Endodermal cell (in vitro differentiated cells): ENCODE measurements at regions not wholly inside any gene's neighbourhood (a gene's known extent, or its start where the extent isn't known, plus 50 kb on each side); places are given as distances from the start of the nearest gene placed in this dataset.

Experiments
- DNase-seq: peaks from one replicate; pipeline ENCODE4 v3.0.0-alpha.2; 2017
- H3K27ac ChIP-seq: 2 replicates; pipeline ENCODE4 v1.5.1; 2013; ENCODE audit warnings: mild to moderate bottlenecking, low read depth, low read length, moderate library complexity
- H3K27me3 ChIP-seq: 2 replicates; pipeline ENCODE4 v1.6.1; 2013; ENCODE audit warnings: mild to moderate bottlenecking, low read length, moderate library complexity; ENCODE audit not compliant: insufficient read depth, control insufficient read depth, poor library complexity, severe bottlenecking
- H3K36me3 ChIP-seq: 2 replicates; pipeline ENCODE4 v1.7.0; 2013; ENCODE audit warnings: mild to moderate bottlenecking, low read length, moderate library complexity; ENCODE audit not compliant: control insufficient read depth, insufficient read depth
- H3K4me1 ChIP-seq: one replicate; pipeline ENCODE4 v1.7.0; 2013; ENCODE audit warnings: low read length; ENCODE audit not compliant: control insufficient read depth, insufficient read depth
- H3K4me3 ChIP-seq: 2 replicates; pipeline ENCODE4 v1.5.1; 2013; ENCODE audit warnings: mild to moderate bottlenecking, low read length, moderate library complexity
- H3K9ac ChIP-seq: 2 replicates; pipeline ENCODE4 v1.6.1; 2013; ENCODE audit warnings: mild to moderate bottlenecking, low read length, moderate library complexity; ENCODE audit not compliant: poor library complexity, severe bottlenecking; ENCODE audit errors: extremely low read depth
- H3K9me3 ChIP-seq: 2 replicates; pipeline ENCODE4 v1.6.1; 2013; ENCODE audit warnings: mild to moderate bottlenecking, low read length, moderate library complexity; ENCODE audit not compliant: control insufficient read depth
- H3K27ac Mint-ChIP-seq: 2 replicates; pipeline ENCODE4 v1.8.0; 2020; ENCODE audit warnings: mixed read lengths
- H3K27me3 Mint-ChIP-seq: 2 replicates; pipeline ENCODE4 v1.8.0; 2021; ENCODE audit warnings: mild to moderate bottlenecking, mixed read lengths; ENCODE audit not compliant: insufficient read depth
- H3K36me3 Mint-ChIP-seq: 2 replicates; pipeline ENCODE4 v1.8.0; 2020; ENCODE audit warnings: low read depth, mixed read lengths
- H3K4me1 Mint-ChIP-seq: 2 replicates; pipeline ENCODE4 v1.8.0; 2020; ENCODE audit warnings: mixed read lengths
- H3K4me3 Mint-ChIP-seq: 2 replicates; pipeline ENCODE4 v1.8.0; 2020; ENCODE audit warnings: mild to moderate bottlenecking, moderate library complexity, mixed read lengths
- H3K9me3 Mint-ChIP-seq: 2 replicates; pipeline ENCODE4 v1.8.0; 2020; ENCODE audit warnings: mild to moderate bottlenecking, mixed read lengths
- CTCF ChIP-seq: fragments of 200-600 bp; sonication (generic); conservative IDR thresholded peaks from 2 replicates; pipeline ENCODE4 v1.5.0; 2021; ENCODE audit warnings: antibody characterized with exemption, mild to moderate bottlenecking
- WGBS, 2 experiments: methylation state at CpG; one replicate each; pipeline versions ENCODE4 v1.1.5 to v1.1.7; 2013; ENCODE audit warnings: missing lambda C conversion rate in 2 of 2, mixed read lengths in 1 of 2; ENCODE audit not compliant: insufficient coverage in 1 of 2, insufficient read length in 1 of 2; 5-methylcytosine and 5-hydroxymethylcytosine counted together

DNA sequence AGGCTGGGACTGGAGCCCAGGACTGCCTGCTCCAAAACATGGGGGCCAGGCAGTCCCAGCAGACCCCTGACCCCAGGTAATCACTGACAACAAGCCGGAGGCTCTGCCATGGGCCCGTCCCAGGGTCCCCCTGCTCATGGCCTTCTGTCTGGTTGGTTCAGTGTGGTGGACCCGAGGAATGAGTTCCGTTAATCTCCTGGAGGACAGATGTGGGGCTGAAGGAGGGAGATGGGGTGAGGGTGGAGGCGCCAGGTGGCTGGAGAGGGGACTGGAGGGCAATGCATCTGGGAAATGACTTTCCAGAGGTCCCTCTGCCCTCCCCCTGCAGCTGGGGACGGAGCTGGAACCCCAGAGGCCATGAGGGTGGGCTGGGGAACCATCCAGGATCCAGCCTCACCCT is 103.2 kb downstream of the EBNA1BP2 start:
- H3K9me3 ChIP-seq: no peaks in the 10 kb centered on the region
- H3K27me3 Mint-ChIP-seq: peaks cover 13% of the 10 kb centered on the region
- no peak overlapping the region for H3K4me3 ChIP-seq
- no peaks in the 10 kb centered on the region for H3K27me3 ChIP-seq
- H3K36me3 ChIP-seq: no peaks in the 10 kb centered on the region
- no peaks in the 10 kb centered on the region for H3K9me3 Mint-ChIP-seq
- no peak overlapping the region for H3K9ac ChIP-seq
- no peak overlapping the region for H3K27ac ChIP-seq
- no peak overlapping the region for H3K27ac Mint-ChIP-seq
- H3K4me1 Mint-ChIP-seq: peaks cover 14% of the 10 kb centered on the region
- H3K36me3 Mint-ChIP-seq: no peaks in the 10 kb centered on the region
- H3K4me3 Mint-ChIP-seq: peak overlapping the region; percentile 35
- no peak for TF ChIP-seq CTCF
- DNase-seq: no peak
- no peaks in the 10 kb centered on the region for H3K4me1 ChIP-seq
- 95 to 100% methylated on average over 2 to 6 of the region's 6 CpGs for WGBS, 2 experiments

GRCh38 chr1:43067977-43068751 is 103.9 kb downstream of the EBNA1BP2 start:
- H3K36me3 ChIP-seq: no peaks in the 10 kb centered on the region
- no peaks in the 10 kb centered on the region for H3K27me3 ChIP-seq
- 89 to 97% methylated on average over 22 to 60 of the region's 60 CpGs for WGBS, 2 experiments
- Mint-ChIP-seq H3K36me3 (no peaks in the 10 kb centered on the region), H3K27me3 (peaks cover 13% of the 10 kb centered on the region), H3K4me3 (peak overlapping the region; percentile 35), H3K9me3 (no peaks in the 10 kb centered on the region), H3K27ac (no peak overlapping the region), H3K4me1 (peaks cover 11% of the 10 kb centered on the region)
- no peaks in the 10 kb centered on the region for H3K4me1 ChIP-seq
- no peaks in the 10 kb centered on the region for H3K9me3 ChIP-seq
- no peak for TF ChIP-seq CTCF
- H3K9ac ChIP-seq: no peak overlapping the region
- peak; percentile 80 for DNase-seq
- no peak overlapping the region for H3K27ac ChIP-seq
- H3K4me3 ChIP-seq: no peak overlapping the region

DNA sequence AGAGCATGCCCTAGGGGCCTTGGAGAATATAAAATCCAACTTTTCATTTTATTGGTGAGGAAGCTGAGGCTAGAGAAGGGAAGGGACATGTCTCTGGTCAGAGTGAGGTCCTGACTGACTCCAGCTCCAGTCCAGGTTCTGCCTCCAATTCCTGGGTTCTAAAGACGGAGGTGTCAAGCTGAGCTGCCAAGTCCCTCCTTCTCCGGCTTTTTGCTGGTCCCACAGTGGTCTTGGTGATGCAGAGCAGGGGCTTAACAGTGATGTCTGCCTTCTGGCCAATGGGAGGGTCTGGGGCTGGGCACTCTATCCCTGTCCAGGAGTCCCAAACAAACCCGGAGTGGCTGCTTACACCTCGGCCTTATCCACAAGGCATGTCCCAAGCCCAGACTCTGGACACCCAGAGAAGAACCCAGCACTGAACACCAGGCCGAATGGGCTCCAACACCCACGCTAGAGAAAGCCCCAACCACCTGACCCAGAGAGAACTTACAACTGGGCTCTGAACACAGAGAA is 104.8 kb downstream of the EBNA1BP2 start:
- Mint-ChIP-seq H3K9me3 (no peaks in the 10 kb centered on the region), H3K4me1 (peaks cover 15% of the 10 kb centered on the region), H3K4me3 (peak overlapping the region; percentile 35), H3K27ac (no peak overlapping the region), H3K36me3 (no peaks in the 10 kb centered on the region), H3K27me3 (peaks cover 13% of the 10 kb centered on the region)
- peak; percentile 45 for DNase-seq
- no peaks in the 10 kb centered on the region for H3K36me3 ChIP-seq
- 92 to 94% methylated on average over 6 of the region's 6 CpGs for WGBS, 2 experiments
- no peaks in the 10 kb centered on the region for H3K27me3 ChIP-seq
- no peaks in the 10 kb centered on the region for H3K9me3 ChIP-seq
- no peaks in the 10 kb centered on the region for H3K4me1 ChIP-seq
- H3K9ac ChIP-seq: no peak overlapping the region
- TF ChIP-seq CTCF: no peak
- no peak overlapping the region for H3K27ac ChIP-seq
- no peak overlapping the region for H3K4me3 ChIP-seq
